Anterior cingulate cortex (tissue), 58 donors: ENCODE measurements at regions not wholly inside any gene's neighbourhood (a gene's known extent, or its start where the extent isn't known, plus 50 kb on each side); places are given as distances from the start of the nearest gene placed in this dataset.
"Not testable (repeated sequence)": the region's sequence is repeated elsewhere in the genome, so short reads cannot be mapped to it uniquely, and the experiment has no call there.

Experiments used
- DNase-seq, 58 donors: peaks; one replicate each; lab custom pipeline; 2025; lab: John Stamatoyannopoulos, UW

- DNase-seq: no peak
Measured at GRCh38 chr6:81929828-81930227, 177.3 kb upstream of the TENT5A start.

- no peak for DNase-seq
Measured at GRCh38 chr6:81925201-81925600, 172.7 kb upstream of the TENT5A start.

- DNase-seq: no peak
Measured at GRCh38 chr6:81909981-81910900, 157.8 kb upstream of the TENT5A start.

GRCh38 chr6:81909162-81909561, 156.7 kb upstream of the TENT5A start:
- DNase-seq: no peak

GRCh38 chr6:81906709-81907204, 154.3 kb upstream of the TENT5A start:
- DNase-seq: no peak

DNA sequence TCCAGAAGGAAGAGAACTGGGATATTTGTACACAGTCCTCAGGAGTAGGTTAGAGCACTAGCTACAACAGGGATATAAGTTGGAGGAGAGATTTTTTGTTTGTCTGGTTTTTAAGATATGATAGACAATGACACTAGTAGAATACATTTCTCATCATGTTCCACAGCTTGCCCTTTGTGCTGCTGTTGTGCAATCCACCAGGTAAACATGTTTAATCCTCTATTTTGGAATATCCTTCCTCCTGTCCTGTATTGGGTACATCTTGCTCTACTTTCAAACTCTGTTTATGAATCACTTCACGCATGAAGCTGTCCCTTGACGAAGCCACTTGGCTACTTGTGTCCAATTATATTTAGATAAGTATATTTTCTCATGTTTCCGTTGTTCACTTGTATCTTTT, 153.6 kb upstream of the TENT5A start:
- DNase-seq: no peak

DNA sequence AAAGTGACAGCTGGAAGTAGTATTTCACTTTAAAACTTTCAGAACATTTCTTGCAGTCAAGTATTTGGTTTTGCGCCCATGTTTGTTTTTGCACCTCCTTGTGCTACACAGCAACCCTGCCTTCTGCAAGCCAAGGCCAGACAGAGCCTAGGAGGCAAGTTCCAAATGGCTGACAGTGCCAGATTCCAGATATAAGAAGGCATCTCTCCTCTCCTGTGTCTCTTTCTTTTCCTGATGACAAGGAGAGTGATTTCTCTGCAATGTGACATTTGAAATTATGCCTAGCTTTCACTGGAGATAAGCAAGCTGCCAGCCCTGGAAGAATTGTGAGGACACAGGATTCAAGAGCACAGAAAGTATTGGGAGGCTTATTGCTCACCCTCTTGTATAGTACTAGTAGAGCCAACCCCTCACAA, 149.1 kb upstream of the TENT5A start:
- DNase-seq: no peak

DNA sequence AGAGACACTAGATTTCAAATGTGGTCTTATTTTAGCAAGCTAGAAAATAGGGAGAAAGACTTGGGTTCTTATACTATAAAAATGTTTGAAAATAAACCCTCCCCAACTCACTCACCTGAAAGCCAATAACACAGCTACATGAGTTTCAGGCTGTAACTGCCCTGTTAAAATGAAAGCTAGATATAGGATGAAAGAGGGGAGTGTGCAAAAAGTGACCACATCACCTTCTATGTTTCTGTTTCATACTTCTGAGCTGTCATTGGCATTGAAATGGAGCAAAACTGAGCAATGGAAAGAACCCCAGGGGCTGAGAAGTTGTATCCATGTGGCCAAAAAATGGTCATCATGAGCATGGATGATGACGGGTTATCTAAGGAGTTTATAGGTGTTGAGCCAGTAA, 148.1 kb upstream of the TENT5A start:
- no peak for DNase-seq

DNA sequence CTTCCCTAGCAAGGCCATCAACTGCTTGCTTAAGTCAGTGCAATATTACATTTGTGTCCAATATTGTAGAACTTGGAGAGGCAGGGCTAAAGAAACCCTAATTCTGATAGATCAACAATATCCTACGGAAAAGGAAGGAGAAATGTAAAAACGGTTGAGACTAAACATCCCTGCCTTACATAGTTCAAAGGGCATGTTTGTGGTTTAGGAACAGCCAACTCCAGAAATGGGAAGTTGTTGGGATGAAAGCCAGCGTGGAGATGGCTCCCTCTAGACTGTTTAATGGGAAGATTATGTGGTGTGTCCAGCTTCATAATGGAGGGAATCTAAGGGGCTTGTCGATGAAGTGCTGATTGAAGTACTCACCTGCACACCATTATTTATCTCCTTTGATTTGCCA, 145.3 kb upstream of the TENT5A start:
- no peak for DNase-seq

DNA sequence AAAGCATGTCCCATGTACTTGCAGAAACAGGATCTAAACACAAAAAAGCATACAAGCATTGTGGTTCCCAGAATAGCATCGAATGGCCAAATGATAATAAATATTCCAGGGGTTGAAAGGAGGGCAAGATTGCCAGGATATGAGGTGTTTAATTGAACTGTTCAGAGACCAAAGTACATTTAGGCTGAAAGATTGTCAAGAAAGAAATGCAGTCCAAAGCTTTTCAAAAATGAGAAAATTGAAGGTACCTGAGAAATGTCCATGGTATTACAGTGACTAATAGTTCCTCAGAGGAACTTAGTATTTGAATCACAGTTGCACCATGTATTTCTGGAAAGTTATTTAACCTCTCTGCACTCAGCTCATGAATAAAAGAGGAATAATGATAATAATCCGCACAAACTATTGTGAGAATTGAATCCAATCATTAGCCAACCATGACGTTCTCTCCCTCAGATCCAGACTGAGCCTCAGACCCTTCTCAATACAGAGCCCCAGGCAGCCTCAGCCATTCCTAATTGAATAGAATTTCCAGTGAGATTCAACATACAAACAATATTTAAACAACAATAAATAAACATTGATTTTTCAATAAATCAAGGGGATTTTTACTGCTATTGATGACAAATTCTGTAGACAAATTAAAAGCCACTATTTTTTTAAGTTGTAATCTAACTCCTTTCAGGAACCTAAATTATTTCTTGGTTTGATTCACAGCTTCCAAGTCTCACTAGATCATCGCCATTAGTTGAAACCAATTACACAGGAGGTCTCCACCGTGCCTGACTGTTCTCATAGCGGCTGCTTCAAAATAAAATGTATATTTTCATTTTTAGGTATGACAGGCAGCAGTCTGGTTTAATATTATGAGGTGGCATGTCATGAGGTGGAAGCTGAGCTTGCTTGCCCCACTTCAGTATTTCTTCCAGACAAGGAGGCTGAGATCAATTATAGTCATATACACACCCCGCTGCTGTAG, 144.3 kb upstream of the TENT5A start:
- DNase-seq: no peak

- no peak for DNase-seq
Measured at GRCh38 chr6:81895511-81896185, 143.2 kb upstream of the TENT5A start.

DNA sequence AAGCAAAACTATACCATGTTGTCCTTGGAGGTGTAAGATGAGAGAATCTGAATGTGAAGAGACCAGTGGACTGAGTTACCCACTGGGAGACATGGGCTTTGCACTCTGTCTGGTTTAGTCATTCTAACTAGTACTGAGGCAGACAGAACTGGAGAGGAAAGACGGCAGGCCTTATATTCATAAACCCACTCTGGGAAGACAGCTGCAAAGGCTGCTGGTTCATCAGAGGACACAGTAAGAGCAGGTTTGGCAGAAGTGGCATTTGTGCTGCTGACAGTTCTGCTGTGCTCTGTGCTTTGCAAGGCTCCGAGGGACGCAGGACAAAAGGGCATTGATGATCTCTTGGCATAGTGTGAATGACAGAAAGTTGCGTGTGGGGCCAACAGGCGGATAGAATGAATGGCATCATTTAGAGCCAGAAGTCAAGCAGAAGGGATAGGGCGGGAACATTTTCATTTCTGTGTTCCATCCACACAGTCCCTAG, 142.3 kb upstream of the TENT5A start:
- peak in 56 of 58 donors; percentile 16 to 97 (median 76) for DNase-seq

- no peak for DNase-seq
Measured at GRCh38 chr6:81894306-81894705, 141.8 kb upstream of the TENT5A start.

DNA sequence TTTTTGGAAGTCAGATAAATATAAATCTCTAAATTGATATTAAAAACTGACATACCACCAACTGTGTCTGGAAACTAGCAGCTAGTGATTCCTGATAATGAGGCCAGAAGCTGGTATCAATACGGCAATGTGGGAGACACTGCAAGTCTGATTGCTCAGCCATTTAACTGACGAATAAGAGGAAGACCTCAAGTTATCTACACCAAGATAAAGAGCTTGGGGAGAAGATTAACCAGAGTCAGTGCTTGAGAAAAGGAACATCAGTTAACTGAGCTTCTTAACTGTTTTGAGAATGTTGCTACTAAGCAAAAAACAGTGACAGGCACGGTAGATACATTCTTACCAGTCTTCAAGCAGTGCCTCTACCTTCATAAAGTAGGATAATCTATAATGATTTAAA, 140.4 kb upstream of the TENT5A start:
- DNase-seq: no peak

- DNase-seq: no peak
Measured at GRCh38 chr6:81891874-81892273, 139.4 kb upstream of the TENT5A start.

GRCh38 chr6:81890846-81891245, 138.4 kb upstream of the TENT5A start:
- no peak for DNase-seq

DNA sequence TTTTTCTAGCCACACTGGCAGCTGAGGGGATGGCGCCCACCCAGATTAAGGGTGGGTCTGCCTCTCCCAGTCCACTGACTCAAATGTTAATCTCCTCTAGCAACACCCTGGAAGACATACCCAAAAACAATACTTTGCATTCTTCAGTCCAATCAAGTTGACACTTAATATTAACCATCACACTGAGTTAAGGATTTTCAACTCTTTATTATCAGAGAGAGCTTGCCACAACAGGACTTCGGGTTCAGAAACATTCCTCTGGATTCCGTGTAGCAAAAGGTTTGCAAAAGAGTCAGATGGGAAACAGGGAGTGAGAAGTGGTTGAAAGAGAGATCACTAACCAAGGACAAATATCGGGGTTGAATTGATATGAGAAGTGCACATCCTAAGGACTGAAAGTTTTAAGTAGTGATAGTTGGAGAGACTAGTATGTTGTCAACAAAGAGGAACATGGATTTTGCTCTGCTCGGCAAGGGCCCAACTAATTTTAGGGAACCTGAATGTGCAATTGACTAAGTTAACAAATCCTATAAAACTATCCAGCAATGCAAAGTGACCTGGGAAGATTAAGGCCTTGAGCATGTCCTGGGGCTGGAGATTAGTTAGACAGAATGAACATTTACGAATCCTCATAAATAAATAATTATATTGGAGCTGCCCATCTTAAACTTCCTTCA, 137.0 kb upstream of the TENT5A start:
- DNase-seq: no peak

DNA sequence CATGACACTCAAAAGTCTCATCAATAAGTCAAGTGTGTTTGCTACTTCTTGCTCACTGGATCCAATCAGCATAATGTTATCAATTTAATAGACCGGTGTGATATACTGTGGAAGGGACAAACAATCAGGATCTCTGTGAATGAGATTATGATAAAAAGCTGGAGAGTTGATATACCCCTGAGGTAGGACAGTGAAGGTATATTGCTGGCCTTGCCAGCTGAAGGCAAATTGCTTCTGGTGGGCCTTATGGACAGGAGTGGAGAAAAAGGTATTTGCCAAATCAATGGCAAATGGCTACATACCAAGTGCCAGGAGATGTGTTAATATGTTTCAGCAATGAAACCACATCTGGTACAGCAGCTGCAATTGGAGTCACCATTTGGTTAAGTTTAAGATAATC, 134.4 kb upstream of the TENT5A start:
- DNase-seq: not testable (repeated sequence)

GRCh38 chr6:81886157-81886556, 133.7 kb upstream of the TENT5A start:
- DNase-seq: no peak

DNA sequence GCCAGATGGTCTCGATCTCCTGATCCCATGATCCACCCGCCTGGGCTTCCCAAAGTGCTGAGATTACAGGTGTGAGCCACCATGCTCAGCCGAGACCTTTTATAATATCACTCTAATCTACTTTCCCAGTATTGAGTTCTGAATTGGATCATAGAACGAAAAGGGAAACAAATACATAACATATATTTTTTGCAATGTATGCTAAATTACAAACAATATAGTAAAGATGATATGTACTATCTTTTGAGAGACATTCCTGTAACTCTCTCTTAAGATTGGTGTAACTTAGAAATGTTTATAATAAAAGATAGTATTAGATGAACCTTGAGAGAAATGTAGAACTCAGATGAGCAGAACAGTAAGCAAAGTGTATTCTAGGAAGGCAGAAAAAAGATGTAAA, 129.2 kb upstream of the TENT5A start:
- DNase-seq: no peak
